ENCODE measurements at regions not wholly inside any gene's neighbourhood (a gene's known extent, or its start where the extent isn't known, plus 50 kb on each side); places are given as distances from the start of the nearest gene placed in this dataset.

GRCh38 chr5:173706700-173707099 lies 90.2 kb upstream of the BOD1 start:
- ChIA-PET POLR2A (interaction anchor here (1.9 kb wide), 1 partner anchor 9 kb away, joined by 5 read pairs; no protein-coding TSS in a partner anchor), CTCF (ENCODE audit: low intra/inter-chr PET ratio, low total read pairs) (no interaction called here)
- Histone ChIP-seq H3K9ac (ENCODE audit: insufficient read depth, low read depth, low read length) (no peak overlapping the region), H3K4me1 (ENCODE audit: insufficient read depth, low read length) (peaks cover 32% of the 10 kb centered on the region), H3K4me3 (replicated peaks in 1 of 3; ENCODE audit: insufficient read depth in 1 of 3, low read depth in 2 of 3, low read length in 3 of 3) (no peak overlapping the region), H3K27me3 (ENCODE audit: control insufficient read depth in 1 of 2, insufficient read depth in 2 of 2, low read length in 2 of 2) (no peaks in the 10 kb centered on the region), H4K20me1 (ENCODE audit: insufficient read depth, low read length) (no peaks in the 10 kb centered on the region), H2AFZ (ENCODE audit: low read length) (no peak overlapping the region), H3K9me3 (ENCODE audit: low read length) (no peaks in the 10 kb centered on the region), H3K27ac (ENCODE audit: extremely low read length, insufficient read depth, low read length) (no peak overlapping the region), H3K4me2 (ENCODE audit: low read depth, low read length) (no peak overlapping the region), H3K79me2 (ENCODE audit: insufficient read depth, low read length) (no peaks in the 10 kb centered on the region), H3K36me3 (replicated peaks in 1 of 2; ENCODE audit: control insufficient read depth in 1 of 2, insufficient read depth in 2 of 2, low read length in 2 of 2) (no peaks in the 10 kb centered on the region)
- BruUV-seq (replicated peaks): no TSS peak
- ATAC-seq: no peak
- TF ChIP-seq POGZ (CRISPR knock-in tag; IDR thresholded peaks at IDR 0.05) (no peak), ZNF543 (CRISPR knock-in tag; IDR thresholded peaks at IDR 0.05) (no peak), KDM4B (CRISPR knock-in tag; IDR thresholded peaks at IDR 0.05) (no peak), PAXIP1 (CRISPR knock-in tag; conservative IDR thresholded peaks at IDR 0.05) (no peak), ZNF569 (CRISPR knock-in tag; IDR thresholded peaks at IDR 0.05; ENCODE audit: borderline replicate concordance) (no peak), ZXDC (CRISPR knock-in tag; IDR thresholded peaks at IDR 0.05) (no peak), THAP8 (CRISPR knock-in tag; IDR thresholded peaks at IDR 0.05; ENCODE audit: borderline replicate concordance) (no peak), KDM3A (CRISPR knock-in tag; IDR thresholded peaks at IDR 0.05; ENCODE audit: low read depth) (no peak), ZBTB26 (CRISPR knock-in tag; IDR thresholded peaks at IDR 0.05; ENCODE audit: borderline replicate concordance) (no peak), ZNF772 (CRISPR knock-in tag; IDR thresholded peaks at IDR 0.05) (no peak), ZNF670 (CRISPR knock-in tag; IDR thresholded peaks at IDR 0.05; ENCODE audit: borderline replicate concordance) (no peak), ZNF562 (CRISPR knock-in tag; IDR thresholded peaks at IDR 0.05; ENCODE audit: borderline replicate concordance) (no peak), SCMH1 (CRISPR knock-in tag; IDR thresholded peaks at IDR 0.05; ENCODE audit: borderline replicate concordance) (no peak)
- WGBS (ENCODE audit: low lambda C conversion rate): 93% methylated on average over 4 of the region's 4 CpGs
- in situ Hi-C loops (cut with HindIII; ENCODE audit: extremely low pct_ligation_motif_present, low pct_unique_long_range_greater_than_20kb) (no loop called here), intact Hi-C loops (cut with micrococcal nuclease; ENCODE audit: unreplicated experiment) (no loop called here)
- FAIRE-seq: no peak
- no peak for DNase-seq (ENCODE audit: low spot score)

All from HepG2 (cell line).